HG02970 (cell line): ENCODE measurements at regions not wholly inside any gene's neighbourhood (a gene's known extent, or its start where the extent isn't known, plus 50 kb on each side); places are given as distances from the start of the nearest gene placed in this dataset.

Source experiments
- ATAC-seq: cut with Tn5 transposase; IDR thresholded peaks from one replicate; pipeline ENCODE4 v1.9.1; 2021; ENCODE audit warnings: mild to moderate bottlenecking, moderate library complexity, moderate number of reproducible peaks; ENCODE audit not compliant: unreplicated experiment, low FRiP score

- no peak for ATAC-seq
Measured at GRCh38 chr7:10703059-10703458, 270.6 kb upstream of the PHF14 start.

- no peak for ATAC-seq
Measured at GRCh38 chr7:10703981-10704380, 269.7 kb upstream of the PHF14 start.

- ATAC-seq, result no peak
Measured at GRCh38 chr7:10704653-10705052, 269.0 kb upstream of the PHF14 start.

- ATAC-seq, result peak; percentile 100
Measured at GRCh38 chr7:10706875-10707493, 266.7 kb upstream of the PHF14 start.

GRCh38 chr7:10707519-10707918 lies 266.2 kb upstream of the PHF14 start:
- peak; percentile 33 for ATAC-seq

GRCh38 chr7:10708447-10708846 lies 265.2 kb upstream of the PHF14 start:
- no peak for ATAC-seq

- ATAC-seq, result no peak
Measured at GRCh38 chr7:10718768-10719167, 254.9 kb upstream of the PHF14 start.

GRCh38 chr7:10720042-10720441 lies 253.6 kb upstream of the PHF14 start:
- ATAC-seq, result no peak

GRCh38 chr7:10721289-10721688 lies 252.4 kb upstream of the PHF14 start:
- no peak for ATAC-seq

GRCh38 chr7:10723832-10724231 lies 249.8 kb upstream of the PHF14 start:
- ATAC-seq, result no peak

GRCh38 chr7:10724449-10724848 lies 249.2 kb upstream of the PHF14 start:
- no peak for ATAC-seq

- no peak for ATAC-seq
Measured at GRCh38 chr7:10727636-10728035, 246.0 kb upstream of the PHF14 start.

- no peak for ATAC-seq
Measured at GRCh38 chr7:10731253-10731773, 242.4 kb upstream of the PHF14 start.

- ATAC-seq, result no peak
Measured at GRCh38 chr7:10733747-10734146, 239.9 kb upstream of the PHF14 start.

GRCh38 chr7:10734595-10734994 lies 239.1 kb upstream of the PHF14 start:
- ATAC-seq, result no peak

GRCh38 chr7:10739401-10739800 lies 234.3 kb upstream of the PHF14 start:
- no peak for ATAC-seq

- ATAC-seq, result no peak
Measured at GRCh38 chr7:10740805-10741204, 232.9 kb upstream of the PHF14 start.

- no peak for ATAC-seq
Measured at GRCh38 chr7:10756981-10757380, 216.7 kb upstream of the PHF14 start.

- ATAC-seq, result no peak
Measured at GRCh38 chr7:10759120-10759519, 214.6 kb upstream of the PHF14 start.

- no peak for ATAC-seq
Measured at GRCh38 chr7:10767771-10768170, 205.9 kb upstream of the PHF14 start.

GRCh38 chr7:10770176-10770575 lies 203.5 kb upstream of the PHF14 start:
- no peak for ATAC-seq

- no peak for ATAC-seq
Measured at GRCh38 chr7:10773430-10773829, 200.2 kb upstream of the PHF14 start.
